ENCODE measurements at regions not wholly inside any gene's neighbourhood (a gene's known extent, or its start where the extent isn't known, plus 50 kb on each side); places are given as distances from the start of the nearest gene placed in this dataset.

DNA sequence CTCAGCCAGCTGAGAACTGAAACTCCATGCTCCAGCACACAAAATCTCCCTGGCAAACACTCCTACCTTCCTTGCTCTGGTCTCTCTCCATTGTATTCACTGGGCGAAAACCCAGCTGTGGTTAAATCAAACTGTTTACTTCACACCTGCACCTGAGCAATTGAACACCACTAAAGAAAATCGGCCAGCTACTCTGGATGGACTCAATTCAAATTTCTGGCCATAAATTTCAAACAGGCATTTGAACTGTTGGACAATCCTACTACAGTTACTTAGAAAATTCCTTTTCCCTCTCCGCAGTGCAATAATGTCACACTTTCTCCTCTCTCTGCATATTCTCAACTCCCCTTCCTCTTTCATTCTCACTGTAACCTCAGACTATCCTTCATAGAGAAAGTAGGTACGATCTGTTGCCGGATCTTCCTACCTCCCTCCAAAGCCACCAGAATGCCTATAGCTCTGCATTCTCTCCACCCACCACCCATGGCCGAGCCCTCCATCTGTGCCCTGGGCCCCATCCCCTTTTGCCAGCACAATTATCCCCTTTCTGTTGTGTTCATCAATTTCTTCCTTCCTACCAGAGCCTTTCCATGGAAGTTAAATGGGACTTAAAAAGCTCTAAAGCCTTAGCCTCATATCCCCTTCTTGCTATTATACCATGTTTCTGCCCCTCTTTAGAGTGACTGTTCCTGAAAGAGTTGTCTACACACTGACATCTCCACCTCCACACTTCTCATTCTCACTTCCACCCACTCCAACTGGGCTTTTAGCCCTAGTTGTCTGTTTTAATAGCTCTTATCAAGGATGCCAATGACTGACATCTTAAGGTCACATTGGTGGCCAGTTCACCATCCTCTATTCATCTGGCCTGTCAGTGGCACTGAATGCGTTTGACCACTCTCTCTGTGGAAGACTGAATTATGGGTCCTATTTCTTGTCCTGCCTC lies 127.5 kb upstream of the SLC1A4 start:
- no peak for DNase-seq (ENCODE audit: low spot score)
- ATAC-seq (ENCODE audit: low FRiP score), result no peak
- no peak for TF ChIP-seq CTCF (IDR thresholded peaks at IDR 0.05)

DNA sequence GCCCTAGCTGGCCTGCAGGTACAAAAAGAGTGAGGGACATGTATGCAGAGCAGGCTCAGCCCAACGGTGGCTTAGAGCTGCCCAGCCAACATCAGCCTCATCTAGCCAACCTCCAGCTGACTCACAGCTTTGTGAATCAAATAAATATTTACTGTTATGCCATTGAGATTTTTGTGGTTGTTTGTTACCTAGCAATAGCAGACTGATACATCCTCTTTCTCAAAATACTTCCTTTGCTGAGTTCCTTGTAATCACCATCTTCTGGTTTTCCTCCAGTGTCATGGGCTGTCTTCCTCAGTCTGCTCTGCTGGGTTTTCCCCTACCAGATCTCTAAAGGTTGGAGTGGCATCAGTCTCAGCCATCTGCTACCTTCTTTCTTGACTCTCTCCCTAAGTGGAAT lies 126.6 kb upstream of the SLC1A4 start:
- DNase-seq (ENCODE audit: low spot score) (no peak), ATAC-seq (ENCODE audit: low FRiP score) (no peak)
- TF ChIP-seq CTCF (IDR thresholded peaks at IDR 0.05), result no peak

DNA sequence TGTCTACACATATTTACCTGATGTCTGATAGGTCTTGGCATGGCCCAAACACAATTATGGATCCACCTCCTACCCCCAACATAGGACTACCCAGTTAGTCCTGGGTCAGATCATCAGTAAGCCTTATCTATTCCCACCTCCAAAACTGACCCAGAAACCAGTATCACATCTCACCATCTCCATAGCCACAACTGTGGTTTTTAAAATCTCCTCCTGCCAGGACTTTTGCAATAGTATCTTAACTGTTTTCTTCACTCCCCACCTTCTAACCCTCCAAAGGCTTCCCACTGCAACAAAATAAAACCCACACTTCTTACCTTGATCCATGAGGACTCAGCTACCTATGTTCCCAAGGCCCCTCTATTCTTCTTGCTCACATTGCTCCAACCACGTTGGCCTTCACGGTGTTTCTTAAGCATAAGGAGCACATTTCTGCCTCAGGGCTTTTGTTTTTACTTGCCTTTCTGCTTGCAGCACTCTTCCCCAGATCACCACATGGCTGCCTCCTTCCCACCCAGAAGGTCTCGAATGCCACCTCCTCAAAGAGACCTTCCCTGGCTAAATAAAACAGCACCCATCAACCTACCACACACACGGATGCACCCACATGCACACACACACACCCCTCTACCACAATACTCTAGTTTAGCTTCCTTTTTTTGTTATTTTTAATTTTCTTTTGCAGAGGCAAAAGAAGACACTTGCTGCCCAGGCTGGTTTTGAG lies 125.9 kb upstream of the SLC1A4 start:
- no peak for ATAC-seq (ENCODE audit: low FRiP score)
- TF ChIP-seq CTCF (IDR thresholded peaks at IDR 0.05), result no peak
- DNase-seq (ENCODE audit: low spot score), result no peak

GRCh38 chr2:64865073-64865830 lies 123.9 kb upstream of the SLC1A4 start:
- ATAC-seq (ENCODE audit: low FRiP score) (peak; percentile 90), DNase-seq (ENCODE audit: low spot score) (no peak)
- peak in 2 of 3 donors; percentile 87 to 96 for TF ChIP-seq CTCF (IDR thresholded peaks at IDR 0.05)

DNA sequence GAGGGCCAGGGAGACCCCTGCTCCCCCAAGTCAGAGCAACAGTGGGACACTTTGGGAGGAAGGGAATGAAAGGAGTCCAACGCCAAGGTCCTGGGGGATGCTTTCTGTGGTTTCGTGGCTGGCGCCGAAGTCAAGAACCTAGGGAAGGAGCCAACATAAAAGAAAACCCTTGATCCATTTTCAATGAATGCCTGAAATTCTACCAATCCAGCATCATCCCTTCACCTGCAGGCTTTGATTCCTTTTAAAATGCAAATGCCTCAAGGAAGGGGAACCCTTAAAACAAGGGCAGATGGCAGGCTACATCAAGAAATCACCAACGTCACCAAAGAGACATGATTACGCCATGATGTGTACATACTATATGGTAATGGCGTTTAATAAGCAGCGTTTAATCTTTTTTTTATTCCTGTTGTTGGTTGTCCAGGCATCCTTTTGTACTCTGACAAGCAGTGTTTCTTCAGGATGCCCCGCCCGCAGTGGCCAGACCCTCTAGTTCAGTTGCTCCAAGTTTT lies 123.3 kb upstream of the SLC1A4 start:
- DNase-seq (ENCODE audit: low spot score) (no peak), ATAC-seq (ENCODE audit: low FRiP score) (no peak)

More for the DNA sequence above, 123.3 kb upstream of the SLC1A4 start:
- TF ChIP-seq CTCF (IDR thresholded peaks at IDR 0.05), result no peak
